Glomerular visceral epithelial cell (primary cell): ENCODE measurements at regions not wholly inside any gene's neighbourhood (a gene's known extent, or its start where the extent isn't known, plus 50 kb on each side); places are given as distances from the start of the nearest gene placed in this dataset.
"Not testable (repeated sequence)": the region's sequence is repeated elsewhere in the genome, so short reads cannot be mapped to it uniquely, and the experiment has no call there.

Experiments used
- DNase-seq: peaks from one replicate; pipeline ENCODE4 v3.0.0-alpha.2; 2016; ENCODE audit errors: extremely low spot score

DNA sequence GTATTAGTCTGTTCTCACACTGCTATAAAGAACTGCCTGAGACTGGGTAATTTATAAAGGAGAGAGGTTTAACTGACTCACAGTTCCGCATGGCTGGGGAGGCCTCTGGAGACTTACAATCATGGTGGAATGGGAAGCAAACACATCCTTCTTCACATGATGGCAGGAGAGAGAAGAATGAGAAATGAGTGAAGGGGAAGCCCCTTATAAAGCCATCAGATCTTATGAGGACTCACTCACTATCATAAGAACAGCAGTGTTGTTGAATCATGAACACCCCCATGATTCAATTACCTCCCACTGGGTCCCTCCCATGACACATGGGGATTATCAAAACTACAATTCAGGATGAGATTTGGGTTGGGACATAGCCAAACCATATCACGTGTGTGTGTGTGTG is 1764.4 kb upstream of the SEL1L start:
- not testable (repeated sequence) for DNase-seq

DNA sequence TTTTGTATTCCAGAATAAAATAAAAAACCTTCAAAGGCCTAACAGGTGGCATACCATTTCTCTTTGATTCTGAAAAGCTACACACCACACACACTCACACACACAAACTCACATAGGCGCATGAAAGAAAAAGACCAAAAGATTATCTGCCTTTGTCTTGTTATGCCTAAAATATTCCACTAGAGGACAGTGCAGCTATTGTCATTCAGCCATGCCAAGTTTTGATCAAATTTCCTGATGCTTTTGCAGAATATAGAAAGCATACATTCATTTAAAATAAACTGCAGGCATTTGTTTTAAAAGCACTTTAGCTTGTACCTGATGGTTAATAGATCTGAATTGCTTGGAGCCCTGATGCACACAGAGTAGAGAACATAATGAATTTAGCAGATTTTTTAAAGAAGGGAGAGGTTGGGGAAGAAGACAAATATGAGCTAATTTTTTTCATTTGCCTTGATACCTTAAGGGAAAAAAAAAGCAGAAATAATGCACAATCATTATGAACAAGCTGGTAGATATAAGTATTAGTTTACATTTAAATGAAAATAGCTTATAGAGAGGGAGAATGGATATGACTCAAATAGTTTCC is 1766.9 kb upstream of the SEL1L start:
- DNase-seq = peak; percentile 21

DNA sequence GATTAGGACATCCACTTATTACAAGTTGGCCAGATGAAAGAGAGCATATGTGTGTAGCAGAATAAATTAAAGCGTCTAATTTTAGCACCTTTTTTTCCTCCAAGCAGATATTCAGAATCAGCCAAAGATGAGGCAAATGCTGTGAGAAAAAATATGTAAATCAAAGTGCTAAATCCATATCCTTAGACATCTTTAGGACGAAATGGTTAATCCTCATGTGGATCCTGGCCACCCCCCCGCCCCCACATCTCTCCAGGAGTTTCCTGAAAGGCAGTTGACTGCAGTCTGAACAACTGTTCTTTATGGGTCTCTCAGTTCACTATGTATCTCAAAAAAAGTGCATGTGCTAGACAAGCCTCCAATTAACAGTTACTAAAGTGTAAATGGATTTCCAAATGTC is 1768.1 kb upstream of the SEL1L start:
- DNase-seq = no peak

DNA sequence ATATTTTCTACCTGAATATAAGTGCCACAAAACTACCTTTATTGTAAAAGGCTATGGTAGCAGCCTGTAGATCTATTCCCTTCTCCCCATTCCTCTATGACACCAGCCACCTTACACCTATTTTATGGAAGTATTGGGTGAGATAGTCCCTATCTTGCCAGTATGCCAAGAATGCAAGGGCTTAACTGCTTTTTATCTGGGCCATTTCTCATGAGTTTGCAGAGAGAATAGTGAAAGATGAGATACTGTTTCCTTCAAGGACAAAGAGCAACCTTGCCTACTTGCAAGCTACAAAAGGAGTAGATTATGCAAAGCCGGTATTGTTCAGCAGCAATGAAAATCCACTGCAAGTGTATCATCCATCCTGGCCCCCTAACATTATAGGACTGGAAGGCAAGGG is 1775.6 kb upstream of the SEL1L start:
- DNase-seq = no peak

DNA sequence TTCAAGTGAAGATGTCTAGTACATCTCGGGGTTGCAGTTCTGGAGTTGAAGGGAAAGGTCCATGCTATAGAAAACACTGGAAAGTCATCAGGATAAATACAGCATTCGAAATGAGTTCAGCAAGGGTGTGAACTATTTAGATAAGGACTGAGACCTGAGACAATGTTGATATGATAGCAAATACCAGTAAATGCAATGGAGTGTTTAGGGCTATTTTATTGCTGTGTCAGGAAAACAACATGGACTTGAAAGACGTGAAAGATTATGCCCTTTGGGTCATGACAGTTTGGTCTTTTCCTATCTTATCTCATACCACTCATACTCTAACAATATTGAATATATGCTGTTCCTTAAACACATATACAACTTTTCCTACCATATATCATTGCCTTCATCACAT is 1776.2 kb upstream of the SEL1L start:
- no peak for DNase-seq

DNA sequence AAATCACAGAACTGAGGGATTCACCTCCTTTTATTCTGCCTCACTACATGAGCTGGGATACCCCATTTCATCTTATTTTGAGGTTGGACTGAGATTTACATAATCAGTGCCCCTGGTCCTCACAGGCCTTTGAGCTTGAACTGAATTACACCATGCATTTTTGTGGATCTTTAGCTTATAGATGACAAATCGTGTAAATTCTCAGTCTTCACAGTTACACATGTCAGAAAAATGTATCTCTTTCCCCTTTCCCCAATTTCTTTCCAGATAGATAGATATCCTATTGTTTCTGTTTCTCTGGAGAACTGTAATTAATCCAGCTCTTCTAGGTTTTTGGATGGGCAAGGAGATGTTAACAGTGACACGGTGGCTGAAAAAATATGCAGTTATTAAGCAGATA is 1778.9 kb upstream of the SEL1L start:
- no peak for DNase-seq

DNA sequence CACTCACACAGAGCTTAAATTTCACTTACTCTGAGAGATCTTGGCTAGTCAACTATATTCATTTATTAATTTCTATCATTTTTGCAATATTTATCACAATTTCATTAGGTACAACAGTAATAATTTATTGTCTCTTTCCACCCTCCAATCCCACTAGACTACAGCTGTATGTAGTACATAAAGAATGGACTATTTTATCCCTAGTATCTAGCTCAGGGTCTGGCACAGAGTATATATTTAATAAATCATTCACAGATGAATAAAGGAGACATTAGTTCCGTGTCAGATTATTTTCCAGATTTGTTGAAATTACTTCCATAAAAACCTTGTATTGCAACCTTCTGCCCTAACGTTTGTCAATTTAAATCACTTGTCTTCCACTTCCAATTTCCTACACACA is 1781.1 kb upstream of the SEL1L start:
- no peak for DNase-seq

DNA sequence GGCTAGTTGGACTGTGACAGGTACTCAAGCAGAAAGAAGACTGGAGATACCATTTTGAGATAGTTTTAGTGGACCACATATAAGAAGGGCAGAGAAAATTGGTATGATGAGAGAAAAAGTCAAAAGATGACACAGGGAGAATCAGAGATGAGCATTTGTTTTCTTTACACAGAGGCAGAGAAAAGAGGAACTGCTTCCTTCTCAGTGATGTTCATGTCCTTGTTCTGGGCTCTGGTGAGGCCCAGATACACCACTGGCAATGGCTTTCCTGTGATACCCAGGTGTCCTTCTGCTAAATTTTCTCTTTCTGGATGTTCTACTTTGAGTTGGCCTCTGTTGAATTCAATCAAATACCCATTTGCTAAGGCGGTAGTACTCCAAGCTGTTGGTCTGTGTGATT is 1782.7 kb upstream of the SEL1L start:
- no peak for DNase-seq

DNA sequence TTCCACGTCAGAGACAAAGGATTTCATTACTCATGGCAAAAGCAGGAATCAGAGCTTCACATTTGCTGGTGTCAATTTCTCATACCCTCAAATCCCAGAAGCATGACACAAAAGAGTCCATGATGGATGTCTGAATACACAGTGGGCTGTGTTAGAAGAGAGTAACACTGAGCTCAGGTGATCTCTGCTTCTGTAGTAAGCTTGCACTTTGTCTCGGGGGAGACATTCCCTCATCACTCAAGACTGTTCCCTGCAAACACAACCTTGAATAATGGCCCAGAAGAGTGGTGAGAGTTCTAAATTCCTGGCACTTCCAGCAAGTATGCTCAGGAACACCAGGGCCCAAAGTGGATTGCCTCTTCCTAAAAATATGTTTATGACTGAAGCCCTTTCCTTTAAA is 1787.2 kb upstream of the SEL1L start:
- DNase-seq = no peak

DNA sequence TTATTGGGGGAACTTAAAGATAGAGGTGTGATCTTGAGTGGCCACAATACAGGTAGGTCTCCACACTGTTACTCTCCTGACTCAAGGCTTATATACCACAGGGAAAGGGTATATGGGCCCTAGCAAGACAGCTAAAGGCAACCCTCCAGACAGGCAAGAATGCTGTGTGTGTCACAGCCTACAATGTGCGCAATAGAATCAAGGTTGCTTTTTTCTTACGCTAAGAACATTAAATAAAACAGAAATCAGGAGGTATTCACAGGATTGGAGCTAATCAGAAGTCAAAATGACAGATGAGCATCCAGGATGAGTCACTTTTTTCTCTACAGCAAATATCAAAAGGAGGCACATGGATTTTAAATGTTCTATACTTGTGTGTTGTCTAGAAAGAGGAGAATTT is 1797.9 kb upstream of the SEL1L start:
- DNase-seq = no peak

DNA sequence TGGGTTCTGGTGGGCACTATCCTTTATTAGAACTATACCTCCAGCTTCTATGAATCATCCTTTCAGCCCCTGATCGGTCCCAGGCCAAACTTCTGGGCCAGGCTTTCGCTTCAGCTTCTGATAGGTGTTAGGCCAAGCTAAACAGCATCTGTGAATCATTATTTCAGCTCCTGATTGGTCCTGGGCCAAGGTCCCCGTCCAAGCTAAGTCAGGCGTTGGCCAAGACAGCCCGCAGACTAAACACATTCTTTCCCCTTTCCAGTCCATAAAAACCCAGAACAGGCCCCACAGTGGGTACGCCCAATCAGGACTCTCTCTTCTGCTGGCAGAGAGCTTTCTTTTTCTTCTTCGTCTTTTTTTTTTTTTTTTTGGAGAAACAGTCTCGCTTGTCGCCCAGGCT is 1808.9 kb upstream of the SEL1L start:
- no peak for DNase-seq

DNA sequence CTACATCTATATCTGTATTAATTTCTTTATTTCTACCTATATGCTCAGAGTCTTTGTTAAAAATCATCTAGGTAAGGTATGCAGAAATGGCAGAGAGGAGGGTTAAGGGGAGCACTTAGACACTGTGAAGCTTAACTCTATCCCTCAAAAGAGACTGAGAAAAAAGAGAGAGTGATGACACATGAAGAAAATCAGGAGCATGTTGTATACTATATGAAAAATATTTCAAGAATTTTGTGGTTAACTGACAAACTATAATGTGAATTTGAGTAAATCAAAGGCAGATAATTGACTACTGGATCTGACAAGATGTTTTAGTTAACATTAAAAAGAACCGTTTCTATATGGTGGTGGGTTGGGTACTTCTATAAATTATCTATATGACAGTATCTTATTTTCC is 1814.2 kb upstream of the SEL1L start:
- DNase-seq = peak; percentile 3

DNA sequence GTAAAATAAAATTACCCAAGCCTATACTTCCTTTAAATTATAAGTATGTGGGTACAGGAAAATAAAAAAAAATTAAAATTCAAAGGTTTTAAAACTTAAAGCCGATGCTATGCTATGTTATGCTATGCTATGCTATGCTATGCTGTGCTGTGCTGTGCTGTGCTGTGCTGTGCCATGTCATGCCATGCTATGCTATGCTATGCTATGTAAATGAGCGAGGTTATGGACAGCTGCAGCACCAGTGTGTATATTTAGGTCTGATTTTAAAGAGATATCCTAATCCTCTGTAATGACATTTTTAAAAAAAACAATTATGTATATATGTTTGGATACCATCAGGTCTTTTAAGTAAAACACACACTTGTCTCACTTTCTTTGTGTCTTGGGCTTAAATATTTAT is 1822.0 kb upstream of the SEL1L start:
- DNase-seq = no peak

DNA sequence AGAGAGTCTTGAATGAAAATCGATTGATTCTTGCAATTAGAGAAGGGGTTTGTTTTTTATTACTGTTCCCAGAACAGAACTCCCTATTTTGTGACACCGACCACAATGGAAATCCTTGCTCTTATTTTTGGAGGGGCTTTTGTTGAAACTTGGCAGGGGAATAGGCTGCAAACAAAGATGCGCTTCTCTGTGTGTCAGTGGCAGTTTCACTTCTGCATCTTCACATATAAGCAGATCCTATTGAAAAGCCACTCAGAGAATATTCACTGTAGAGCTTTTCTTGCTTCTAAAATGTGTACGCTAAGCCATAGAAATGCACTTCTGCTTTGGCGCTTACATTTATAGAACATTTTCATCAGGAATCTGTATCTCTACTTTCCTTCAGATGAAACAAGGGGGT is 1822.4 kb upstream of the SEL1L start:
- DNase-seq = no peak

DNA sequence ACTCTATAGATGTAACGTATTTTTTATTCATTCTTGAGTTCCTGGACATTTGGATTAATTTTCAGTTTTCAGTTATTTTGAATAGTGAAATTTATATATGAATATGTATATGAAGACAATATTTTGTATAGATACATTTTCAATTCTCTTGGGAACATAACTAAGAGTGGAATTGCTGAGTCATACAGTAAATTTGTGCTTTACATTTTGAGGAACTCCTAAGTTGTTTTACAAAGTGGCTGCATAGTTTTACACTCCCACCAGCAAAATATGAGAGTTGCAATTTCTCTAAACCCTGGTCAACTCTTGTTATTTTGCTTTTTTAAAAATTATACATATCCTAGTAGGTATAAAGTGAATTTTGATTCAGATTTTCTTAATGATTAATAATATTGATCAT is 1838.6 kb upstream of the SEL1L start:
- DNase-seq = no peak

DNA sequence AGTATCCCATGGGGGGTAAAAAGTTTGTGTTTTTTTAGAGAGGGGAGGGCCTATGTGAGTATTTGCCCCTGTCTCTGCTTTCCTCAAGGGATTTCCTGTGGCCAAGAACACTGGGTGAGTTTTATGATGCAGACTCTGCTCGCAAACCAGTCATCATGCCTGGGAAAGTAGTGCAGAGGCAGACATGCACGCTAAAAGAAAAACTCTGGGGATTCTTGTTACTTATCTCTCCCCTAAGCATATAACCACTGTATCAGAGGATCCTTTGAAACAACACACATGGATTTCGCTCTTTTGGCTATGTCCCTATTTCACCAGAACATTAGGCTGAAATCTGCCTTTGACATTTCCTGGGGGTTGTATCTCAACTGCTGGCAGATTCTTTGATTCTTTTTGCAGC is 1845.8 kb upstream of the SEL1L start:
- no peak for DNase-seq

DNA sequence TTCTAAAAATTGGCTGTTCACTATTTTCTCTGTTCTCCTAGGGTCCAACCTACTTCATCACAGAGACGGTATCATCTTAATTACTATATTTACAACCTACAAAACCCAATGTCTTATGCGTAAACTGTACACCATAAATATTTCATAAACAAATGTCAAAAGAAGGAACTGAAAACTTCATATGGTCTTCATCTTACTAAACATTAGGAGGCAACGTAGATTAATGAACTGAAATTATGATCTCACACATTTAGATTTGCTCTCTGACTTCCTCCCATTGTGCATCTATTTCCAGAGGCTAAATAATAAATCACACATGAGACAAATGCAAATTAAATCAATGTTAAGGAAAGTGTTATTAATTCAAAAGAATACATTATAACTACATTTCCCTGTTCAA is 1850.6 kb upstream of the SEL1L start:
- no peak for DNase-seq

DNA sequence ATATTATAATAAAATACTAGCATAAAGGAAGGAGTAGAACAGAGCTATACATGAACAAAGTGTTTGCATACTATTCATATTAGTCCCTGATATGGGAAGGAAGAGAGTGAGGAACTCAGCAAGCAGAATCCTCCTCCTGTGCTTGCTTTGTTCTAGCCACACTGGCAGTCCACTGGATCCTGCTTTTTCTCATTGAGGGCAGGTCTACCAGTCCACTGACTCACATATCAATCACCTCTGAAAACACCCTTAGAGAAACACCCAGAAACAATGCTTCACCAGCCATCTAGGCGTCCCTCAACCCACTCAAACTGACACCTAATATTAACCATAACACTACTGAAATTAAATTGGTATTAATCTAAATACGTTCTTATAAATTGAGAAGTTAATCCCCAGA is 1861.7 kb upstream of the SEL1L start:
- no peak for DNase-seq

DNA sequence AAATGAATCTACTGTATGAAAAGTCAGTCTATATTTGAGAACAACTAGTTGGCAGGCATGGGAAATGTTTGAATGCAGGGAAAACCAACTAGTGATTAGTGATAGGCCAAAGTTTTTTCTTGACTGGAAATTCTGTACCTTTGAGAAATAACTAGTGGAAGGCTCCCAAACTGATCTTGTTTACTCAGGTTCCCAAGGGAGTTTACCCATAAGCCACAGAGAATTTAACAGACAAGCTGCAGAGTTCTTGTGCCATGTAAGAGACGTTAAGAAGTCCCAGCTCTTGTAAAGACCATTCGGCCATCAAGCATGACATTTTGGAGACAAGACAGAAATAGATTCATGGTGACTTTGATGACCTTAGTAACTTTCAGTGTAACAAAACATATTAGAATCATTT is 1882.8 kb upstream of the SEL1L start:
- no peak for DNase-seq

DNA sequence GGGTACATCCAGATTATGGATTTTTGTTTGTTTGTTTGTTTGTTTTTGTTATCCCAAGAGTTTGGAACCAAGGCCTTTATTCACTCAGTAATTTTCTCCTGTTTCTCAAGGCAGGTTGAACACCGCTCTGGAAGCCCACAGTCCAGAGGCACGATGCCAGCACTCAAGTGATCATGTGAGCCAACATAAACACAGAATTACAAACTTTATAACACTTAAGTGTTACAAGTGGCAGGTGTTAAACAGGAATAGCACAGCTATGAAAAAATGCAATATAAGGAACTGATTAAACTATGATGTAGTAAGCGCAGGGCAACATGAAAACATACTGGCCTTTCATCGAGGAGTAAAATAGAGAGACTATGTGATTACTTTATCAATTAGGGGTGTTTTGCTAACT is 1885.8 kb upstream of the SEL1L start:
- no peak for DNase-seq

DNA sequence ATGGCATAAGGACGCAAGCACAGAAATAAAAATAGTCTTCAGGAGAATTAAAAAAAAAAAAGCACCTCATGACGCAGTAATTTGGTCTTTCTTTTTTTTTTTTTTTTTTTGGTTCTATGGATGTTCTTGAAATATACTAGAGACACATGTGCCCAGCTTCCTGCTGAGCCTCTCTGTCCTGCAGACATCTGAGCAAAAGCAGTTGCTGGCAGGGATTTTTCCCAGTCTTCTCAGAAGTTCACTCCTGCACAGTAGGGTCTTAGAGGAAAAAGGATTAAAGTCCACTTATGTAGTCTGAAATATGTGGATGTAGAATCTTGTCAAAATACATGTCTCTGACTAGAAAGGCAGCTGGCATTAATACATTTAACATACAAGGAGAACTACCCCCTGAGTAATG is 1888.1 kb upstream of the SEL1L start:
- DNase-seq = no peak

DNA sequence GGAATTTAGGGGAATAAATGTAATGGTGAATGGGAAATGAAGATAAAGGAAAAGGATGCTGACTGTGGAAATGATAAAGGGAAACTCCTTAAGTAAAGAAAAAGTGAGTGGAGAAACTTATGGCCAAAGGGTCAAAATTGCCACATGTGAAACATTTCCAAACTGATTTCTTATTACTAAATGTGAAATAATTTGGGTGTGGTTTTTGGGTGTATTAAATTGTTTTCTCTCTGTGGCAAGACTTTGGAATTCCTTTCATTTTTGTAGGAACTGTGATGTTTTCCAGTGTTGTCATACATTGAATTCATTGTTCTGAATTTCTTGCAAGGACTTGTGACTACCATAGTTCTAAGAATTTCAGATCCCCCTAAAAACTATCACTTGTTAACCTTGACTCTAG is 1891.5 kb upstream of the SEL1L start:
- peak; percentile 4 for DNase-seq

DNA sequence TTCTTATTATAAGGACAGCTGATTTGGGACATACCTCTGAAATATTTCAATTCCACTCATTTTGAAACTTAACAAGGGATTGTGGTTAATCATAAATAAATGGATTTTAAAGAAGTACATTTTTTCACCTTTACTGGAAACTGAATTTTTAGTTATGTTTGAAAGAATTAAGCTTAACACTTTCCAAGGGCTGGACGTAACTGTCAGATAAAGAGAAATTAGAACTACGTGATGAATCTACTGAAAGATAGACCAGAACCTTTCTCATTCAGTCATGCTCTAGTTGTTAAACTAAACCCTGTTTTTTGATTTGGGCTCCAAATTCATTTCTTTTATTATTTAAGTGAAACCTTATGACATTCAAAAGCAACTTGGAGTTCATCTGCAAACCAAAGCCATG is 1892.1 kb upstream of the SEL1L start:
- DNase-seq = no peak

DNA sequence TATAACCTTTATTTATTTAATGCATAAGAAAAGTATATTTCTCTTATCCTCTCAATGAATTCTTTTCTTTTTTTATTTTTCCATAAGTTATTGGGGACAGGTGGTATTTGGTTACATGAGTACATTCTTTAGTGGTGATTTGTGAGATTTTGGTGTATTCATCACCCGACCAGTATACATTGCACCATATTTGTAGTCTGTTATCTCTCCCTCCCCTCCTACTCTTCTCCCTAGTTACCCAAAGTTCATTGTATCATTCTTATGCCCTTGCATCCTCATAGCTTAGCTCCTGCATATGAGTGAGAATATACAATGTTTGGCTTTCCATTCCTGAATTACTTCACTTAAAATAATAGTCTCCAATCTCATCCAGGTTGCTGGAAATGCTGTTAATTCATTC is 1900.0 kb upstream of the SEL1L start:
- no peak for DNase-seq

DNA sequence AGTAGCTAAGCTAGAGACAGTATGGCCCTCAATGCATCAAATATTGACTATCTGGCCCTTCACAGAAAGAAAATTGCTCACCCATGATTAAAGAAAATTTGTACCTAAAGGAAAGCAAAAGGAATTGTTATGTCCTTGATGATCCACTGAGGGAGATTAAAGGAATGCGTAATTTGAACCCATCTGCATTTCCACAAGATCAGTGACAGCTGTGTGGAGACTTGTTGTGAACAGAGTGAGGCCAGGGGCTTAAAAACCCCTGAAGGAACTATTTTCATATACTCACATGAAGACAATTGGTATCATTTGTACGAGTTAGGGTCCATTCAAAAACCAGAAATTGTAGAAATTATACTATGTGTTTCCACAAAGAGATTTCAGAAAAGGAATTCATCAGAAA is 1908.1 kb upstream of the SEL1L start:
- no peak for DNase-seq
